Common myeloid progenitor, CD34-positive (primary cell): ENCODE measurements at regions not wholly inside any gene's neighbourhood (a gene's known extent, or its start where the extent isn't known, plus 50 kb on each side); places are given as distances from the start of the nearest gene placed in this dataset.
A peak's percentile ranks its signal among the peaks of the same experiment; 100 is the strongest.

ENCODE experiments used
- CTCF ChIA-PET: fragments of 350-600 bp; sonication (Branson Sonifier 250); formaldehyde crosslinking; loops from one replicate; lab custom pipeline; 2021; ENCODE audit warnings: antibody characterized with exemption; lab: Charles Lee
- POLR2A ChIA-PET: fragments of 350-600 bp; sonication (Branson Sonifier 250); formaldehyde crosslinking; loops from one replicate; lab custom pipeline; 2021; ENCODE audit warnings: antibody characterized with exemption; lab: Charles Lee
- DNase-seq, 3 donors: peaks; one replicate each; pipeline versions ENCODE4 v3.0.0 to v3.0.0-alpha.2; 2013
- H3K27ac ChIP-seq, 2 experiments: 1 replicate in 1 of 2; 2 replicates in 1 of 2; pipeline ENCODE4 v1.7.0; 2013; ENCODE audit warnings: inconsistent platforms in 2 of 2, low read length in 2 of 2, mild to moderate bottlenecking in 2 of 2, low read depth in 1 of 2, moderate library complexity in 1 of 2; ENCODE audit not compliant: severe bottlenecking in 2 of 2, insufficient read depth in 1 of 2, poor library complexity in 1 of 2
- H3K27me3 ChIP-seq, 5 experiments: replicated peaks in 2 of 5; 1 replicate in 3 of 5; 2 replicates in 2 of 5; pipeline versions ENCODE4 v1.6.1 to v1.7.0; 2013; ENCODE audit warnings: low read length in 4 of 5, mild to moderate bottlenecking in 2 of 5, moderate library complexity in 2 of 5, inconsistent platforms in 1 of 5; ENCODE audit not compliant: insufficient read depth in 5 of 5, control insufficient read depth in 4 of 5
- H3K36me3 ChIP-seq, 4 experiments: 1 replicate in 2 of 4; 2 replicates in 2 of 4; pipeline versions ENCODE4 v1.6.1 to v1.7.0; 2013; ENCODE audit warnings: low read length in 3 of 4, control low read depth in 1 of 4, mild to moderate bottlenecking in 1 of 4; ENCODE audit not compliant: control insufficient read depth in 4 of 4, insufficient read depth in 4 of 4
- H3K4me1 ChIP-seq, 4 experiments: 1 replicate in 3 of 4; 2 replicates in 1 of 4; pipeline versions ENCODE4 v1.6.1 to v1.7.1; 2013; ENCODE audit warnings: low read length in 3 of 4, mild to moderate bottlenecking in 3 of 4, control low read depth in 1 of 4, inconsistent platforms in 1 of 4, moderate library complexity in 1 of 4; ENCODE audit not compliant: control insufficient read depth in 4 of 4, insufficient read depth in 4 of 4; ENCODE audit errors: control extremely low read depth in 1 of 4
- H3K4me3 ChIP-seq, 7 experiments: 1 replicate in 4 of 7; 2 replicates in 3 of 7; pipeline versions ENCODE4 v1.5.1 to v1.7.0; 2013; ENCODE audit warnings: mild to moderate bottlenecking in 7 of 7, low read length in 6 of 7, moderate library complexity in 6 of 7, inconsistent platforms in 2 of 7, low read depth in 2 of 7, control low read depth in 1 of 7; ENCODE audit not compliant: insufficient read depth in 4 of 7, control insufficient read depth in 1 of 7; ENCODE audit errors: extremely low read depth in 1 of 7
- H3K9me3 ChIP-seq, 5 experiments: 1 replicate in 4 of 5; 2 replicates in 1 of 5; pipeline versions ENCODE4 v1.6.1 to v1.7.1; 2013; ENCODE audit warnings: low read length in 4 of 5, mild to moderate bottlenecking in 2 of 5, inconsistent platforms in 1 of 5, low read depth in 1 of 5, moderate library complexity in 1 of 5; ENCODE audit not compliant: control insufficient read depth in 4 of 5, insufficient read depth in 2 of 5; ENCODE audit errors: control extremely low read depth in 1 of 5
- WGBS: methylation state at CpG from one replicate; pipeline ENCODE4 v1.1.5; 2013; ENCODE audit not compliant: insufficient coverage; 5-methylcytosine and 5-hydroxymethylcytosine counted together

DNA sequence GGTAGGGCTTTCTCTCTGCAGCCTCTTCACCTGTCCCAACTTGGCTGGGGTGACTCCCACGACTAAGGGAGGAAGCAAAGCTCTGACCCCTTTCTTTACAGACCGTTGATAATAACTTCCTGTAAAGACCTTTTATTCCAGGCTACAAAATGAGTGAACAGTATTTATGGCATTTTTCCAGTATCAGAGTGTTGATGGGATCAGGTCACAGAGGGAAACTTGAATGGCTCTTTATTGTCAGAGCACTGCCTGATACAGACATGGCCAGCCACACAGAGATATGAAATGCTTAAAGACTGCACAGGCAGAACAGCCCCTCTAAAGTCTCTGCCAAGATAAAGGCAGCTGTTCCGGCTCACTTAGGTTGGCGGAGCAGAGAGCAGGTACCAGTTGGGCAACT is 1033.9 kb upstream of the NR2F2 start:
- peaks cover 2 to 6% (median 4%) of the 10 kb centered on the region in 4 experiments for H3K4me1 ChIP-seq
- no peak for DNase-seq
- 64% methylated on average over 3 of the region's 4 CpGs for WGBS
- ChIA-PET POLR2A (no interaction called here), CTCF (no interaction called here)
- H3K27me3 ChIP-seq: peaks cover 3 to 65% (median 38%) of the 10 kb centered on the region in 5 experiments
- no peaks in the 10 kb centered on the region for H3K36me3 ChIP-seq
- no peak overlapping the region for H3K27ac ChIP-seq
- H3K4me3 ChIP-seq: no peak overlapping the region
- H3K9me3 ChIP-seq: peaks cover 0 to 8% (median 0%) of the 10 kb centered on the region in 5 experiments

DNA sequence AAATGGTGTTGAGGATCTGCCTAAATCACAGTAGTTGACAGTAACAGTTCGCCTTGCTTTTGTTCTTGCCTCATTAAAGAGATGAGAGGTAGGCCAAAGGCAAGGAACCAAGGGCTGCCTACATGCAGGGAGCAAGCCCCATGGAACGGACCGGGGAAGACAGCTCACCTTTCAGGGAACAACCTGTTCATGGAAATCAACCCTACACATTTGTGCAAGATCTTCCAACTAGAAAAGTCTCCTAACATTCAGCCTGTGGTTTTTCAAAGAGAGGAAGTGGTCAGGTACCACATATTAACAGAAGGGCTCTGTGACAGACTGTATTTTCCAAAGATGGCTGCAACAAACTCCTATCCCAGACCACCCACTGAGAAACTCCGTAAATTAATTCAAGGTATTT is 1031.8 kb upstream of the NR2F2 start:
- 86% methylated on average over 1 of the region's 4 CpGs for whole genome bisulfite sequencing
- Histone ChIP-seq H3K27ac (no peak overlapping the region), H3K4me3 (no peak overlapping the region), H3K36me3 (no peaks in the 10 kb centered on the region), H3K27me3 (peaks cover 3 to 63% (median 32%) of the 10 kb centered on the region in 5 experiments), H3K4me1 (peaks cover 2 to 6% (median 4%) of the 10 kb centered on the region in 4 experiments), H3K9me3 (peaks cover 0 to 8% (median 0%) of the 10 kb centered on the region in 5 experiments)
- POLR2A ChIA-PET: no interaction called here
- peak; percentile 22 to 72 (median 67) for DNase-seq
- CTCF ChIA-PET: no interaction called here

DNA sequence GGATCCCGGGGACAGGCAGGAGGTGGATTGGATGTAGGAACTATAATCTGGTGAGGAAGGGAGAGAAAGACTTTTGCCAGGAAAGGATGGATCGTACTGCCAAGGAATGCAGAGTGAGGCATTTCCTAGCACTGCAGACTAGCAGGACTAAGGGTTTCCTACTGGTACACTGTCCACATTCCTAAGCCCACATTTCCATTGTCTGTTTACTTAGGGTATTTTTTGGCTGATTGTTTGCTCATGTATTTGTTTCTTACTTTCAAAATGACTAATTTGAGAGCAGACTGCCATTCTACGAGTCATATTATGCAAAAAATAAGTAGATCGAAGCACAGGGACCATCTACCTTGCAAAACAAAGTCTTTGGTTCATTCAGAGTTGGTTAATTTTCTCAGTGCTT is 1029.5 kb upstream of the NR2F2 start:
- H3K27ac ChIP-seq: no peak overlapping the region
- H3K4me3 ChIP-seq: no peak overlapping the region
- peaks cover 0 to 8% (median 0%) of the 10 kb centered on the region in 5 experiments for H3K9me3 ChIP-seq
- peaks cover 2 to 6% (median 4%) of the 10 kb centered on the region in 4 experiments for H3K4me1 ChIP-seq
- no peaks in the 10 kb centered on the region for H3K36me3 ChIP-seq
- peaks cover 2 to 64% (median 28%) of the 10 kb centered on the region in 5 experiments for H3K27me3 ChIP-seq
- no peak for DNase-seq
- ChIA-PET CTCF (no interaction called here), POLR2A (no interaction called here)
- WGBS: 81% methylated on average over 3 of the region's 4 CpGs

DNA sequence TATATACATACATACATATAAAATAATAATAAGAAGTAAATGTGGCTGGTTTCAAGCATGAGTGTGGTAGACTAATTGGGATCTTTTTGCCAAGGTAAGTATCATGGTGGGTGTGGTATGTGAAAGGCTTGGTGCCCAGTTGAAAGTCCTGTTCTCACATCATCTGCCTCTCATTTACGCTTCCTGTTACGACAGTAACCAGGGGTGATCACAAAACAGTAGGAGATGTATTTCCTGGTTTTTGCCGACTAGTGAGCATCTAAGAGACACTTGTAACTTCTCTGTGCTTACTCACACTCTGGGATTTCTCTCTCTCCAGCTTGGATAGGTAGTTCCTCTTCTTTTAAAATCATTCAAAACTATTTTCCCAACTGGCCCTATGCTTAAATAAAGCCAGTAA is 1028.3 kb upstream of the NR2F2 start:
- 40% methylated on average over 2 of the region's 3 CpGs for WGBS

DNA sequence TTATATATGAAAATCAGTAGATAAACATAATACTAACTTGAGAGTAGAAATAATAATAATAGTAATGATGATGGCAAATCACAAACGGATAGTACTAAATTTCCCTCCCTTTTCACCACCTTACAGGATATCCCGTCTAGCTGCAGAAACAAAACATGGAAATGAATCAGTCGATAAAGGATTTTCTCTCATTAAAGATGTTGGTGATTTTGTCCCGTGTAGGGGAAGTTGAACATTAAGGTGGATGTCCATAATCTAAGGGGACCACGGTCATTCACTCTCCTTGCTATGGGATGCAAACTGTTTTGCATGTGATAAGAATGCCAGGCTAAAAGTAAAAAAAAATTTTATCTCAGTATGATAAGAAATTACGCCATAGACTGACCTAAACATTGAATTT is 1027.7 kb upstream of the NR2F2 start:
- no peak for DNase-seq
- CTCF ChIA-PET: no interaction called here
- WGBS: 50% methylated on average over 2 of the region's 6 CpGs

More for the DNA sequence above, 1028.3 kb upstream of the NR2F2 start:
- peaks cover 0 to 8% (median 0%) of the 10 kb centered on the region in 5 experiments for H3K9me3 ChIP-seq
- ChIA-PET CTCF (no interaction called here), POLR2A (no interaction called here)
- no peaks in the 10 kb centered on the region for H3K36me3 ChIP-seq
- H3K27ac ChIP-seq: no peak overlapping the region
- H3K27me3 ChIP-seq: peaks cover 2 to 55% (median 18%) of the 10 kb centered on the region in 5 experiments
- peak in 1 of 3 donors; percentile 7 for DNase-seq
- H3K4me1 ChIP-seq: peaks cover 2 to 6% (median 4%) of the 10 kb centered on the region in 4 experiments
- H3K4me3 ChIP-seq: no peak overlapping the region

DNA sequence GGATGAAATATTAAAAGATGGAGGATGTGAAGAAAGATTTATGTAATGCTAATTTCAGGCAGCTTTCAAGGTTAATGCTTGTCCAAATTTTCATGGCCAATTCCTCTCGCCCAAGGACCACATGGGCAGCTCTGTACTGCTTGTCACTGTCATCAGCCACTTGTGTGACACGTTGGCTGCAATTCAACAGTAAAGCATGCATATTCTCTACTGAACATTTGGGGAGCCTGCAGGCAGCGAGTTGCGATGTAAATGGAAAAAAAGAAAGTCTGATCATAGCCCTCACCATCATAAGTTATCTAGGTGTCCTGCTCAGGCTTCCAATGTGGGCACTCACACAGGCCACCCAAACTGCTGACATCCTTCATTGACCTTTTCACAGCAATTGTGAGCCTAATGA is 1026.8 kb upstream of the NR2F2 start:
- no peak overlapping the region for H3K27ac ChIP-seq
- WGBS: 76% methylated on average over 4 of the region's 4 CpGs
- H3K4me3 ChIP-seq: no peak overlapping the region
- CTCF ChIA-PET: interaction anchor here (2.3 kb wide), 1 partner anchor 11 kb away, joined by 7 read pairs; no protein-coding TSS in a partner anchor
- peaks cover 2 to 50% (median 13%) of the 10 kb centered on the region in 5 experiments for H3K27me3 ChIP-seq
- peaks cover under 1 to 2% (median 2%) of the 10 kb centered on the region in 4 experiments for H3K4me1 ChIP-seq
- H3K9me3 ChIP-seq: peaks cover 0 to 8% (median 0%) of the 10 kb centered on the region in 5 experiments
- DNase-seq: no peak
- no peaks in the 10 kb centered on the region for H3K36me3 ChIP-seq
- POLR2A ChIA-PET: no interaction called here

More for the DNA sequence above, 1027.7 kb upstream of the NR2F2 start:
- POLR2A ChIA-PET: no interaction called here
- peaks cover 0 to 8% (median 0%) of the 10 kb centered on the region in 5 experiments for H3K9me3 ChIP-seq
- no peak overlapping the region for H3K4me3 ChIP-seq
- no peaks in the 10 kb centered on the region for H3K36me3 ChIP-seq
- H3K27me3 ChIP-seq: peaks cover 3 to 54% (median 15%) of the 10 kb centered on the region in 5 experiments
- peaks cover 2 to 6% (median 4%) of the 10 kb centered on the region in 4 experiments for H3K4me1 ChIP-seq
- H3K27ac ChIP-seq: no peak overlapping the region

DNA sequence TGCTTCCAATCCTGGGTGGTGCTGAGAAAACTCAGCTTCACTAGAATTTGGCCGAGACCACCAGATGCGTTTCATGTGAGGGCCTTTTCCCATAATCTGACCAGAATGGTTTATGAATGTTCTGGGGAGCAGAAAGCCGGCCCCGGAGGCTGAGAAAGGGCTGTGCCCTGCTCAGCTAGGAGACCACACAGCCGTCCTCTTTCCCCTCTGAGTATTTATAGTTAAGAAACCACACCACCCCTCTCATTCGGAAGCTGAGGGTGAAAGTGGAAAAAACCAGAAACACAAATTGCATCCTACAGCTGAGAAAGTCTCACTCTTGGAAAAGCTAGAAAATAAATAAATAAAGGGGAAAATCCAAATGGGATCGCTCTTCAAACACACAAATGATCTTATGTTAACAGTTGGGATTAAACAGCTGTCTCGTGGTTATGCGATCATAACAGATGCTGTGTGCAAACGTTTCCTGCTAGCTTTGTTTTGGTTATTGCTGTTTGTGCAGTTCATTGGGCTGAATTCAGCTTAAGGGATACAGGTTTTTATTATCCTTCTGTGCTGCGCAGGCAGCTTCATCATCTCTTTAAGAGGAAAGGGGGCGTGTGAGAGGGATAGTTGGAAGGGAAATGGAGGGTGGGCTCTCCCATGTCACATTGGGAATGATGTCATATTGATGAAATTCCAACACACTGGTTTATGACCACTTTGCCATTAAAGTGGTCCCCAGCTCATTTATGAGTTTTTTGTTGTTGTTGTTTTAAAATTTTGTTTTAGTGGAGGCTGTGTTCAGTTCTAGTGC is 1026.2 kb upstream of the NR2F2 start:
- ChIA-PET CTCF (interaction anchor here (2.3 kb wide), 1 partner anchor 12 kb away, joined by 7 read pairs; no protein-coding TSS in a partner anchor), POLR2A (no interaction called here)
- H3K27ac ChIP-seq: no peak overlapping the region
- no peaks in the 10 kb centered on the region for H3K36me3 ChIP-seq
- peaks cover 0 to 8% (median 0%) of the 10 kb centered on the region in 5 experiments for H3K9me3 ChIP-seq
- WGBS: 38% methylated on average over 8 of the region's 12 CpGs
- H3K27me3 ChIP-seq: peaks cover 2 to 48% (median 13%) of the 10 kb centered on the region in 5 experiments
- peak in 1 of 3 donors; percentile 14 for DNase-seq
- H3K4me1 ChIP-seq: no peaks in the 10 kb centered on the region
- H3K4me3 ChIP-seq: no peak overlapping the region
